A204.1 (cell line): ENCODE measurements at regions not wholly inside any gene's neighbourhood (a gene's known extent, or its start where the extent isn't known, plus 50 kb on each side); places are given as distances from the start of the nearest gene placed in this dataset.

ENCODE experiments used
- FAIRE-seq: peaks from 2 replicates; lab custom pipeline; 2012; peaks lifted over from hg19 to GRCh38; lab: Jason Lieb, UNC

DNA sequence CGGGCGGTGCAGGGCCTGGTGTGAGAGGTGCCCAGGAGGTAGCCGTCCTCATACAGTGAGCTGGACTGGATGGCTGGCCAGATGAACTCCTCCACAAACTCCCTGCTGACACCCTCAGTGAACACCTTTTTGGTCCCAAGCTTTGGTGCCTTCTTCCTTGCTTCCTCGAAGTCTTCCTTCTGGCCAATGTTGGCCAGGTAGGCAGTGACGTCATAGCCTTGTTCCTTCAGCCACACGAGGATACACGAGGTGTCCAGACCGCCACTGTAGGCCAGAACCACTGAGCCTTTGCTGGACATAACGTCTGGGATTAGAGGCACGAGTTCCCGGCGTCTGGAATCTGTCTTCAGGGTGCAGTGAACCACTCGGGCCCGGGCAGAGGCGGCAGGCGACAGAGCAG is 206.8 kb upstream of the SP4 start:
- no peak for FAIRE-seq

GRCh38 chr7:21238400-21239116 is 189.3 kb upstream of the SP4 start:
- FAIRE-seq, result no peak

DNA sequence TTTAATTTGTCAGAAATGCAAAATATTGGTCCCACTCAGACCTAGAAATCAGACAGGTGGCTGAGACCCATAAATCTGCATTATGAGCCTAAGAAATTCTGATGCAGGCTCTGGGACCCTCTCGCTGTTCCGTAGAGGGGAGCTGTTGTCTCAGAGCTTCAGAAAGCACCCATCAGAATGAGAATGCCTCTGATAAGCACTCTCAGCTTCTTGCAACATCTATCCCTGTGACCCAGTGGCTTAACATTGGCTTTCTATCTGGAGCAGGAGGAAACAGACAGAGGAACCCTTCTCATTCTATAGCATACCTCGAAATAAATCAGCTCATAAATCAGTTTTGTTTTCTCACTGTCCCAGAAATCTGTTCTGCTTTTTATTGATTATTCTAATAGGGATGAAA is 184.6 kb upstream of the SP4 start:
- no peak for FAIRE-seq

DNA sequence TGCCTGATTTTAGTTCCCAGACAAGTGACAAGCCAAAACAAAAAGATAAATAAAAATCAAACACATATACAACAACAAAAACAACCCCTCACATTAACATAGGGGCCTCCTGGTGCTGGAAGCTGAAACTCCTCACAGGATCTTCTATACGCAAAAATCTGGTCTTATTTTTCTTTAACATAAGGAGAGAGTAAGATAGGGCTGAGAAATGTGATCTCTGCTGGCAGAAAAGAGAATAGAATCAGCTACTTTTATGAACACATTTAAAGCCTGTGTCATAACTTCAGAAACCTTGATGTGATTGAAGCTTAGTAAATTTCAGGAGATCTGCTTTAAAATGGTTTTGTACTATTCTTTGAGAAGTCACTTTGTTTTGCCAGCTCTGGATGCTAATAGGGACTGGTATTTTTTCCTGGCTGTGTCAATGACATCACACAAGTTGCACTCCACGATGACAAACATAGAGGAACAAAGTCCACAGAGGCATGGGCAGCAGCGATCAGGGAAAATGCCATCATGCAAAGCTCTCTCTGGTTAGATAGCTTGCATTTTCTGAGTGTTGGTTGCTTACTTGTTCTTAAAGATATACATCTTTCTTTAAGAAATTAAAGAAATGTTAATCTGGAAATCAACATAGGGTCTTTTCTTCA is 176.6 kb upstream of the SP4 start:
- FAIRE-seq, result no peak

DNA sequence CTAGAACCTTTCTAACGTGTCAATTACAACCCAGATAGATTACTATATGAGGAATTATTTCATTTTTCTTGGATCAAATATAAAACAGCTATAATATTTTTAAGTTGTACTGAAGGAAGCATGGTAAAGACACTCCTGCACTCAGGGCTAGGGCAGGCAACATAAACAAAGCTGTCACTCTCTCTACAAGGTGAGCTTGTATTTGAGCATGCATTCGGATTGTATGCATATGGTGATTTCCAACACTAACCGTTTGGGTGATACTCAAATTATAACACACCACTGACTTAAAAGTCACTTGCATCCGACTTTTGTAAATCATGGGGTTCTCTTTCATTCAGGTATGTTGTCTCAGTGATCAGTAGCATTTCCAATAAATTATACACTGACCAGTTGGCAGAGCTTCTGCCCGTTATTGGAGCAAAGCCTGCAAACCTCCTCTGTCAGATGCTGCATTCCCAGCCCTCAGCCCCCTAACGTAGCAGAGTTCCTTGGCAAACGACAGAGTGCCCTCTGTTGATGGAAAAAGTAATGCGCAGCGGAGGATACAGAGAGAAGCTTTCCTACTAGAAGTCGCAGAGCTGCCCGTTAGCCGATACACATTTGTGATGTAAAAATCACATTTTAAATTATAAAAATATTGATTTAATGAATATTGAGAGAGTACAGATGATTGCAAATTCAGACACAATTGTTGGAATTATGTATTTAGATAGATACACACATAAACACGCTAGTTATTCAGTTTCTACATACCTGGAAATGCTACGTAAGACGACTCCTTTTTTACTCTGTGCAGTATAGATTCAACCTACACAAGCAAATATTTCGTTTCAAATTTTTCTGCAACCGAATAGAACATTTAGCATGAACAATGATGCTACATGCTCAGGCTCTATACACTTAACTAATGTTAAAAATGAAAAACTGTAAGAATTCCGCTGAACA is 173.9 kb upstream of the SP4 start:
- FAIRE-seq, result no peak

DNA sequence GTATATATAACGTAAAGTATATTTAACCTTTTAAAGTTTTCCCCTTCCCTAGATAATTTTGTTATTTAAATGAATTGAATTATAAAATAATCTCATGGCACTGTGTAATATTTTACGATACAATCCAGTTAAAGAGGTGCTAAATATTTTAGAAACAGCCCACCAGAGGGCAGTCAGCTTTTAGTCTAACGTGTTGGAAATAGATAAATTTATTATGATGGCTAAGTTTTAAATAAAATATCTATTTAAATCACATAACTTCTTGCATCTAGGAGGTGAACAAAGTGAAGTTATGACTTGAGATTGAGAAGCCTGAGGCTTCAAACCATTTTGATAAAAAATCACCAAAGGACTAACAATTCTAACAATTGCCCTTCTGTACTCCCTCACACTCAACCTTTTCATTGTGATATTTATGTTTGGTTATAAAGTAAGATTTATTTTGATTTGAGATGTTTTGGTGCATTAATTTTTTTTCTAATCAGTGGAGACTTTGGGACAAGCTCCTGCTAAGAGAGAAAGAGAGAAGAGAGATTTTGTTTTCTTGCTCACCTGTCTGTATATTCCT is 171.5 kb upstream of the SP4 start:
- FAIRE-seq, result peak; percentile 97

DNA sequence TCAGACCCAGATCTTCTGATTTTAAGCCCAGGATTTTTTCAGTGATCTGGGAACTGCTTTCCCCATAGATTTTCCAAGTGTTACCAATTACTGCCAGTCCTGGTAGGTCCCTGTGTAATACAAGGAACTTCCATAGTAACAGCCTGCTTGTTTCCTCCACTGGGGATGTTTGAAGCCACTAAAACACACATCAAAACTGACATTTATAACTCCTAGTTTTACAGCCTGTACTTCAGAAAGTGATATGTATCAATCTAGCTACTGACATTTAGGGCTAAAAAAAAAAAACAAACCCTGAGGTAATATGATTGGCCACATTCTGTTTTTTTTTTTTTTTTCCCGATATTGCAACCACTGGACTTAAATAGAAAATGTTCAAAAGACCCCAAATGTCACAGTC is 166.9 kb upstream of the SP4 start:
- no peak for FAIRE-seq

DNA sequence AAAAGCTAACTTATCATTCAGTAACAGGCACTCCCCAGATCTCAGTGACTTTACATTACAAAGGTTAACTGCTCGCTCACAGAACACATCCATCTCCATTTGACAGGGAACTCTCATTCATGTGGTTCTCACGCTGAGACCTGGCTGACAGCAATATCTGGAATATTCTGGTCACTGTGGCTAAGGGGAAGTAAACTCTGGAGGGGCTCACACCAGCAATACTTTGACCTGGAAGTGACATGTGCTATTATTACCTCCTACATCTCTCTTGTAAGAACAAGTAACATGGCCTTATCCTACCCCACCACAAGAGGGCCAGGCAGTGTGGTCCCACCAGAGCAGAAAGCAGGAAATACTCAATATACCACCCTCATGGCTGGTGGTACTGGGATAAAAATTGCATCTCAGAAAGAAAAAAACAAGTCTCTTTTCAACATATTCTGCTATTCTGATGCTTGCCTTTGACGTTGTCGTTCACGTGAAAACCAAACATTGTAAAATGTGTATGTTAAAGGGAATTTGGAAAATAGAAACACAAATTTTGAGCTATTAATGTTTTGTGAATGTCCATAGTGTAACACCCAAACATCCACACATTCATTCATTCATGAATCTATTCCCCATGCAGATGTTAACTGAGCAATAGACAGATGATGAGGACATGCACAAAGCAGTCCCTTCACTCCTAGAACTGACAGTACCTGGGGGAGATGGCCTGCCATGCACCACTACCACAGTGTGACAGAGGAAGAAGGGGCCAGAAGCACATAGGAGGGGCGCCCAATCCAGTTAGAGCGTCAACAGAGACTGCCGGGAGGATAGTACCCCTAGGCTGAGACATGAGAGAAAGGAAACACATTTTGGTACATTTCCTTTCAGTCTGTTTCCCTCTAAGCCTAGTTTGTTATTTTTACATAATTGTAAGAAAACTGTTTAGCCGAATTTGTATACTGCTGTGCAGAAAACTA is 166.0 kb upstream of the SP4 start:
- no peak for FAIRE-seq

DNA sequence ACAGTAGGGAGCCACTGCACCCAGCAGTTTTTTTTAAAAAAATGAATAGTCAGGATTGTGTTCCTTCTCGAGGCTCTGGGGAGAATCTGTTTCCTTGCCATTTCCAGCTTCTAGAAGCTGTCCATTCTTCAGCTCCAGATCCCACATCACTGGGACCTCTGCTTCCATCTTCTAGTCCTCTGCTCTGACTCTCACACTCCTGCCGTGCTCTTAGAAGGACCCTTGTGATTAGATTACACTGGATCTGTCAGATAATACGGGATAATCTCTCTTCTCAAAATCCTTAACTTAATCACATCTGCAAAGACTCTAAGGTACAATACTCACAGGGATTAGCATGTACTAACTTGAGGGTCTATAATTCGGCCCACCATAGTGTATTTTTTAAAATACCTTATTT is 158.9 kb upstream of the SP4 start:
- no peak for FAIRE-seq

GRCh38 chr7:21276471-21277035 is 151.3 kb upstream of the SP4 start:
- no peak for FAIRE-seq

DNA sequence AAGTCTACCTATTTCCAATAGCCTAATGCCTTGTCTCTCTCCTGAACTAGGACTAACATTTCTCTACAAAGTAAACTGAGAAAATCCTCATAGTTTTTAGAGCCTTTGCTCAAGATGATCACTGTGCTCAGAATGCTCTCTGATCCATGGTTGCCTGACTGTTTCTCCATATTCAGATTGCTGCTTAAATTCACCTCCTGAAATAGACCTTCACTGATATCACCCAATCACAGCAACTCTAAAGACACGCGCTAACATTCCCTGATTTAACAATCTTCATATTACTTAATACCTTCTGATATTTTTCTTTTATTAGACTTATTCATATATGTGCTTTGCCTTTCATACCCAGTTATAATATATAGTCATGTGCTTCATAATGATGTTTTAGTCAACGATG is 148.9 kb upstream of the SP4 start:
- no peak for FAIRE-seq

GRCh38 chr7:21281193-21281592 is 146.7 kb upstream of the SP4 start:
- FAIRE-seq, result no peak

GRCh38 chr7:21293771-21294170 is 134.1 kb upstream of the SP4 start:
- no peak for FAIRE-seq

DNA sequence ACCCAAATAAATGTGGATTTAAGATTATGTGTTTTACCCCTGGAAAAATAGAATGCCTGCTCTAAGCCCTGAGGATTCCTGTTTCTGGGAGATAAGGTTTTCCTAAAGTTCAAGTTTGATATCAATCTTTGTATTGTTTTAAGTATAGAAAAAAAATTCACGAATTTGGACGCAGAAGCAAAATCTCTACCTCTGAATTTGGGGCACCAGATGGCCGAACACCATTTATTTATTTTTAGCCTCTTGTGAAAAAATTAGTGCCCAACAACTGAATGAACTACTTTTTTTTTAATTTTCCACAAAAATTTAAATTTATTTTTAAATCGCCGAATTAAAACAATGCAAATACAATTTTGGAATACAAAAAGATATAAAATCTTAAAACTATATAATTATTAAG is 128.1 kb upstream of the SP4 start:
- peak; percentile 57 for FAIRE-seq

- FAIRE-seq, result no peak
These were observed 127.2 kb upstream of the SP4 start for GRCh38 chr7:21300692-21301091.

GRCh38 chr7:21304808-21305375 is 123.0 kb upstream of the SP4 start:
- no peak for FAIRE-seq

DNA sequence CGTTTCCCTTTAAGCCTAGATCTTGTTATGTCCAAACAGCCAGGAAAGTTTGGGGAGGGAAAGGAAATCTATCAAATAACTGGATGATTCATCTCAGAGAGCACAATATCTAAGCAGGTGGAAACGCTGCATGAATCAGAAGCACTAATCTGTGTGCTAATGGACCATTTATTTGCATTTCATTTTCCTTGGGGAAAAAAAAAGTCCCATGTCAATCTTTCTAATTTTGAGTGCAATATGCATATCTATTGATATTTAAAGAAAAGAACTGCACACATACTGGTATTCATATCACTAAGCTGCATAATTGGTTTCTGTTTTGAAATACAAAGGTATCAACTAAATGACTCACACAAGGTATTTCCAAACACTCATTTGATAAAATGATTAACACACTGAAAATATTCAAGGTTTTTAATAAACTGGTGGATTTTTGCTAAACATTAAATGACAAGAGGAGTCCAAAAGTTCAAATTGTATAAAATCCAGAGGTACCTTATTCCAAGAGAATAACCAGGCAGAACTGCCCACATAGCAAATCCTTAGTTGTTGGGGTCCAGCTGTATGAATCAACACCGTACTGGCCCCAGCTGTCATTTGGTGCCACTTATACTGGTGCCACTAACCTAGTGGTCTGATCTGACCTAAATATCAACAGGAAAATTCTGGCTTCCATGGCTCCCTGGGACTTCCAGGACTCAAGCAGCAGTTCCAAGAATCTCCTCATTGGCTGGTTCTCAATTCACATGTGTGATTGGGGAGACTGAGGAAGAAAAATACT is 122.2 kb upstream of the SP4 start:
- FAIRE-seq, result no peak

DNA sequence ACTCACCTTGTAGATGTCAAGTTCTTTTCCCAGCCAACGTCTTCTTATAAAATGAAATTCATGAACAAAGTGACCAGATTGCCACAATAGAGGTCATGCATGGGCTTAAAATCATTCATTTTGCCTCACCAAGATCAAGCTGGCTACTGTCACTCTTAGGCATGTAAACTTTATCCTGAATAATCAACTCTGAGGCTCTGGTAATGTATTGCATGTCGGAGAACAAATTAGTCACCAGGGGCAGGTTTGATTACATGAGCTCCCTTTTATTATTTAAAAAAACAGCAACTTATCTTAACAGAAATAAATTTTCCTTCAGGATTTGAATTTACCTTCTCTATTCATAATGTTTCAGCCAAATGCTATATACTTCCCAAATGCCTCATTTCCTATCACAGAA is 112.9 kb upstream of the SP4 start:
- no peak for FAIRE-seq

DNA sequence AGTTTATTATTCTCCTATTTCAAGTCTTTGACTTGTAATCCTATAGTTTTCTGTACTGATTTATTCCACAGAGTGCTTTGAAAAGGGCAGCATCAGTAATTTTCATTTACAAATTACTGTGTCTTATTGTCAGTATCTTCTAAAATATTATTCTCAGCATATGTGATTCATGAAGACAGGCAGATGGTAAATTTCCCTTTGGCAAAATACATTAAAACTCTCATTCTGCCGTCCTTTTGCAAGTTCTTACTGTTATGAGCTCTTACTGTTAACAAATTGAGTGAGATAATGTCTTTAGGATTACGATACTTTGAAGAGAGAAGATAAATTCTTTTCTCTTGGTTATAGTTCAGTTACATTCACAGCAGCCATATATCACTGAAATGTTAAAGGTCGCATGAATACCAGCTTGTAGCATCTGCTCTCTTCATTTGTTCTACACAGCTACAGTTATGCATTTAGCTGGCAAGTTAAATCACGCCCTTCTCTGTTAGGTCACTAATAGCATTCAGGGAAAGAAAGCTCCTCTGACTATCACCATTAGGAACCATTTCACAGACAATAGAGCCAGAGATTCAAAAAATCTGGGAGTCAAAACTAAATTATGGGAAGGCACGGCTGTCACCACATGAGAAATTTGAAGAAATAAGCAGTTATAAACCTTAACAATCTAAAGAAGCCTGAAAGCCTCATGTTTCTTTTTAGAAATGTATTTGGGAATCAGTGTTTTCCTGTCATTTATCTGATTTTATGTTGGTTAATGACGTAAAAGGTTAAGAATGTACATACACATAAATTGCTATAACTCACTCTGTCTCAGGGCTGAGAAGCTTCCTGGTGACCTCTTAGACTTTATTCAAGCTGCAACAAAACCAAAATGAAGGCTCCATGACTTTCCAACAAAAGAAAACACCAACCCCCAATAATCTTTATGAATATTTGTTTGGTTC is 109.6 kb upstream of the SP4 start:
- no peak for FAIRE-seq
